GM23338 (cell line): ENCODE measurements at regions not wholly inside any gene's neighbourhood (a gene's known extent, or its start where the extent isn't known, plus 50 kb on each side); places are given as distances from the start of the nearest gene placed in this dataset.

Source experiments
- ATAC-seq: fragments of 200-7000 bp; cut with Tn5 transposase; 3 replicates; pipeline ENCODE4 v1.9.1; 2020
- DNase-seq: peaks from one replicate; pipeline ENCODE4 v3.0.0-alpha.2; 2015; ENCODE audit warnings: low spot score
- H2AFZ ChIP-seq: fragments of 200-600 bp; sonication (generic); 2 replicates; pipeline ENCODE4 v1.8.0; 2016; ENCODE audit warnings: antibody characterized with exemption, mild to moderate bottlenecking, moderate library complexity
- H3F3A ChIP-seq: fragments of 200-600 bp; sonication (generic); replicated peaks from 2 replicates; pipeline ENCODE4 v1.8.0; 2017; ENCODE audit warnings: antibody characterized with exemption, mixed run types, low read depth
- H3K27ac ChIP-seq: fragments of 200-600 bp; sonication (generic); 2 replicates; pipeline ENCODE4 v1.6.1; 2016; ENCODE audit warnings: low read depth
- H3K27me3 ChIP-seq: fragments of 200-600 bp; sonication (generic); 2 replicates; pipeline ENCODE4 v1.8.0; 2016; ENCODE audit warnings: mild to moderate bottlenecking, mixed run types, moderate library complexity; ENCODE audit not compliant: insufficient read depth
- H3K36me3 ChIP-seq: fragments of 200-600 bp; sonication (generic); 2 replicates; pipeline ENCODE4 v1.8.0; 2016; ENCODE audit warnings: mild to moderate bottlenecking; ENCODE audit not compliant: insufficient read depth
- H3K4me1 ChIP-seq: fragments of 200-600 bp; sonication (generic); 2 replicates; pipeline ENCODE4 v1.8.0; 2016; ENCODE audit warnings: mild to moderate bottlenecking, moderate library complexity; ENCODE audit not compliant: insufficient read depth
- H3K4me2 ChIP-seq: fragments of 200-600 bp; sonication (generic); 2 replicates; pipeline ENCODE4 v1.7.1; 2017; ENCODE audit warnings: mixed run types
- H3K4me3 ChIP-seq: fragments of 200-600 bp; sonication (generic); 2 replicates; pipeline ENCODE4 v1.6.1; 2016; ENCODE audit warnings: mixed run types
- H3K79me2 ChIP-seq: fragments of 200-600 bp; sonication (generic); replicated peaks from 2 replicates; pipeline ENCODE4 v1.8.0; 2017; ENCODE audit warnings: mild to moderate bottlenecking; ENCODE audit not compliant: insufficient read depth
- H3K9me2 ChIP-seq: fragments of 200-600 bp; sonication (generic); 2 replicates; pipeline ENCODE4 v1.8.0; 2017; ENCODE audit not compliant: insufficient read depth
- H4K20me1 ChIP-seq: fragments of 200-600 bp; sonication (generic); replicated peaks from 2 replicates; pipeline ENCODE4 v1.8.0; 2017; ENCODE audit warnings: mild to moderate bottlenecking; ENCODE audit not compliant: insufficient read depth
- H3K27ac Mint-ChIP-seq: 2 replicates; pipeline ENCODE4 v1.8.0; 2020; ENCODE audit warnings: inconsistent platforms, mild to moderate bottlenecking, moderate library complexity, mixed read lengths
- H3K27me3 Mint-ChIP-seq: 3 replicates; pipeline ENCODE4 v1.8.0; 2022; ENCODE audit warnings: low read depth, mild to moderate bottlenecking, moderate library complexity, mixed read lengths, inconsistent platforms; ENCODE audit not compliant: insufficient read depth, poor library complexity
- H3K36me3 Mint-ChIP-seq: 3 replicates; pipeline ENCODE4 v1.8.0; 2021; ENCODE audit warnings: low read depth, mild to moderate bottlenecking, inconsistent platforms, moderate library complexity, mixed read lengths
- H3K4me1 Mint-ChIP-seq: 3 replicates; pipeline ENCODE4 v1.8.0; 2020; ENCODE audit warnings: mild to moderate bottlenecking, inconsistent platforms, mixed read lengths
- H3K4me3 Mint-ChIP-seq: 3 replicates; pipeline ENCODE4 v1.8.0; 2021; ENCODE audit warnings: moderate library complexity, mild to moderate bottlenecking, inconsistent platforms, mixed read lengths
- H3K9me3 Mint-ChIP-seq: 3 replicates; pipeline ENCODE4 v1.8.0; 2020; ENCODE audit warnings: moderate library complexity, mild to moderate bottlenecking, inconsistent platforms, mixed read lengths
- ETS1 ChIP-seq: IDR thresholded peaks from 2 replicates; pipeline ENCODE4 v1.6.1; 2016; ENCODE audit warnings: antibody characterized with exemption
- EZH2 ChIP-seq: fragments of 200-600 bp; sonication (generic); IDR thresholded peaks from one replicate; pipeline ENCODE4 v1.8.0; 2017; ENCODE audit warnings: antibody characterized with exemption, mild to moderate bottlenecking, low read depth; ENCODE audit not compliant: unreplicated experiment
- EZH2phosphoT487 ChIP-seq: fragments of 200-600 bp; sonication (generic); IDR thresholded peaks from one replicate; pipeline ENCODE4 v1.8.1; 2018; ENCODE audit warnings: antibody characterized with exemption; ENCODE audit not compliant: unreplicated experiment
- JUNB ChIP-seq: IDR thresholded peaks from one replicate; pipeline ENCODE4 v1.6.1; 2016; ENCODE audit warnings: antibody characterized with exemption; ENCODE audit not compliant: unreplicated experiment
- NANOG ChIP-seq: IDR thresholded peaks from 2 replicates; pipeline ENCODE4 v1.6.1; 2016; ENCODE audit warnings: antibody characterized with exemption, borderline replicate concordance
- POLR2AphosphoS5 ChIP-seq: IDR thresholded peaks from 2 replicates; pipeline ENCODE4 v1.6.1; 2016; ENCODE audit warnings: antibody characterized with exemption, low read depth
- STAT1 ChIP-seq: IDR thresholded peaks from one replicate; pipeline ENCODE4 v1.6.1; 2016; ENCODE audit warnings: antibody characterized with exemption; ENCODE audit not compliant: unreplicated experiment
- ZNF114 ChIP-seq: fragments of 250-450 bp; sonication (Bioruptor Pico); IDR thresholded peaks from 2 replicates; pipeline ENCODE4 v1.5.0; 2020; ENCODE audit warnings: mild to moderate bottlenecking, moderate library complexity
- ZNF331 ChIP-seq: fragments of 250-450 bp; sonication (Bioruptor Pico); IDR thresholded peaks from 2 replicates; pipeline ENCODE4 v1.5.0; 2020; ENCODE audit warnings: low read depth, mild to moderate bottlenecking, moderate library complexity
- TF ChIP-seq, protein P1 (sequence below): IDR thresholded peaks from one replicate; pipeline ENCODE4 v1.6.1; 2018; ENCODE audit warnings: antibody characterized with exemption; ENCODE audit not compliant: unreplicated experiment
- TF ChIP-seq, protein P2 (sequence below), 2 experiments: fragments of 200-600 bp in 1 of 2; sonication (generic) in 1 of 2; conservative IDR thresholded peaks; 2 replicates each; pipeline versions ENCODE4 v1.5.1 to v1.6.1; 2016 to 2017; ENCODE audit warnings: antibody characterized with exemption in 2 of 2, low read depth in 2 of 2, mild to moderate bottlenecking in 2 of 2, moderate library complexity in 1 of 2

- Histone ChIP-seq H3K4me1 (no peaks in the 10 kb centered on the region), H3K4me2 (no peak overlapping the region), H3F3A (no peaks in the 10 kb centered on the region), H3K4me3 (no peak overlapping the region), H3K9me2 (no peaks in the 10 kb centered on the region), H3K27me3 (no peaks in the 10 kb centered on the region), H3K36me3 (no peaks in the 10 kb centered on the region), H3K79me2 (no peaks in the 10 kb centered on the region), H2AFZ (no peak overlapping the region), H4K20me1 (no peaks in the 10 kb centered on the region), H3K27ac (no peak overlapping the region)
- ATAC-seq (no peak), DNase-seq (no peak)
- no peaks in the 10 kb centered on the region; the same call in 2 of the 3 replicates for H3K4me1 Mint-ChIP-seq
- no peak overlapping the region for H3K4me3 Mint-ChIP-seq
- peaks cover 2% of the 10 kb centered on the region for H3K27me3 Mint-ChIP-seq
- TF ChIP-seq, protein P1, sequence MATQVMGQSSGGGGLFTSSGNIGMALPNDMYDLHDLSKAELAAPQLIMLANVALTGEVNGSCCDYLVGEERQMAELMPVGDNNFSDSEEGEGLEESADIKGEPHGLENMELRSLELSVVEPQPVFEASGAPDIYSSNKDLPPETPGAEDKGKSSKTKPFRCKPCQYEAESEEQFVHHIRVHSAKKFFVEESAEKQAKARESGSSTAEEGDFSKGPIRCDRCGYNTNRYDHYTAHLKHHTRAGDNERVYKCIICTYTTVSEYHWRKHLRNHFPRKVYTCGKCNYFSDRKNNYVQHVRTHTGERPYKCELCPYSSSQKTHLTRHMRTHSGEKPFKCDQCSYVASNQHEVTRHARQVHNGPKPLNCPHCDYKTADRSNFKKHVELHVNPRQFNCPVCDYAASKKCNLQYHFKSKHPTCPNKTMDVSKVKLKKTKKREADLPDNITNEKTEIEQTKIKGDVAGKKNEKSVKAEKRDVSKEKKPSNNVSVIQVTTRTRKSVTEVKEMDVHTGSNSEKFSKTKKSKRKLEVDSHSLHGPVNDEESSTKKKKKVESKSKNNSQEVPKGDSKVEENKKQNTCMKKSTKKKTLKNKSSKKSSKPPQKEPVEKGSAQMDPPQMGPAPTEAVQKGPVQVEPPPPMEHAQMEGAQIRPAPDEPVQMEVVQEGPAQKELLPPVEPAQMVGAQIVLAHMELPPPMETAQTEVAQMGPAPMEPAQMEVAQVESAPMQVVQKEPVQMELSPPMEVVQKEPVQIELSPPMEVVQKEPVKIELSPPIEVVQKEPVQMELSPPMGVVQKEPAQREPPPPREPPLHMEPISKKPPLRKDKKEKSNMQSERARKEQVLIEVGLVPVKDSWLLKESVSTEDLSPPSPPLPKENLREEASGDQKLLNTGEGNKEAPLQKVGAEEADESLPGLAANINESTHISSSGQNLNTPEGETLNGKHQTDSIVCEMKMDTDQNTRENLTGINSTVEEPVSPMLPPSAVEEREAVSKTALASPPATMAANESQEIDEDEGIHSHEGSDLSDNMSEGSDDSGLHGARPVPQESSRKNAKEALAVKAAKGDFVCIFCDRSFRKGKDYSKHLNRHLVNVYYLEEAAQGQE: no peak
- TF ChIP-seq EZH2 (no peak), JUNB (no peak), ZNF114 (no peak), NANOG (no peak), STAT1 (no peak), ZNF331 (no peak), ETS1 (no peak), EZH2phosphoT487 (no peak), POLR2AphosphoS5 (no peak)
- TF ChIP-seq, protein P2, sequence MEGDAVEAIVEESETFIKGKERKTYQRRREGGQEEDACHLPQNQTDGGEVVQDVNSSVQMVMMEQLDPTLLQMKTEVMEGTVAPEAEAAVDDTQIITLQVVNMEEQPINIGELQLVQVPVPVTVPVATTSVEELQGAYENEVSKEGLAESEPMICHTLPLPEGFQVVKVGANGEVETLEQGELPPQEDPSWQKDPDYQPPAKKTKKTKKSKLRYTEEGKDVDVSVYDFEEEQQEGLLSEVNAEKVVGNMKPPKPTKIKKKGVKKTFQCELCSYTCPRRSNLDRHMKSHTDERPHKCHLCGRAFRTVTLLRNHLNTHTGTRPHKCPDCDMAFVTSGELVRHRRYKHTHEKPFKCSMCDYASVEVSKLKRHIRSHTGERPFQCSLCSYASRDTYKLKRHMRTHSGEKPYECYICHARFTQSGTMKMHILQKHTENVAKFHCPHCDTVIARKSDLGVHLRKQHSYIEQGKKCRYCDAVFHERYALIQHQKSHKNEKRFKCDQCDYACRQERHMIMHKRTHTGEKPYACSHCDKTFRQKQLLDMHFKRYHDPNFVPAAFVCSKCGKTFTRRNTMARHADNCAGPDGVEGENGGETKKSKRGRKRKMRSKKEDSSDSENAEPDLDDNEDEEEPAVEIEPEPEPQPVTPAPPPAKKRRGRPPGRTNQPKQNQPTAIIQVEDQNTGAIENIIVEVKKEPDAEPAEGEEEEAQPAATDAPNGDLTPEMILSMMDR (conservative IDR thresholded peaks at IDR 0.05; ENCODE audit: low read depth in 2 of 2): no peak
- no peaks in the 10 kb centered on the region for H3K9me3 Mint-ChIP-seq
- no peaks in the 10 kb centered on the region for H3K36me3 Mint-ChIP-seq
- H3K27ac Mint-ChIP-seq: no peak overlapping the region
These were observed 86.4 kb downstream of the POLR2M start for GRCh38 chr15:57792724-57793449.
